Kidney tubule cell (primary cell): ENCODE measurements at regions not wholly inside any gene's neighbourhood (a gene's known extent, or its start where the extent isn't known, plus 50 kb on each side); places are given as distances from the start of the nearest gene placed in this dataset.
"Not testable (repeated sequence)": the region's sequence is repeated elsewhere in the genome, so short reads cannot be mapped to it uniquely, and the experiment has no call there.

Source experiments
- DNase-seq: peaks from one replicate; pipeline ENCODE4 v3.0.0-alpha.2; 2018; ENCODE audit warnings: low spot score

- peak; percentile 88 for DNase-seq
These were observed 67.1 kb upstream of the KPNA3 start for GRCh38 chr13:49859560-49859959.

DNA sequence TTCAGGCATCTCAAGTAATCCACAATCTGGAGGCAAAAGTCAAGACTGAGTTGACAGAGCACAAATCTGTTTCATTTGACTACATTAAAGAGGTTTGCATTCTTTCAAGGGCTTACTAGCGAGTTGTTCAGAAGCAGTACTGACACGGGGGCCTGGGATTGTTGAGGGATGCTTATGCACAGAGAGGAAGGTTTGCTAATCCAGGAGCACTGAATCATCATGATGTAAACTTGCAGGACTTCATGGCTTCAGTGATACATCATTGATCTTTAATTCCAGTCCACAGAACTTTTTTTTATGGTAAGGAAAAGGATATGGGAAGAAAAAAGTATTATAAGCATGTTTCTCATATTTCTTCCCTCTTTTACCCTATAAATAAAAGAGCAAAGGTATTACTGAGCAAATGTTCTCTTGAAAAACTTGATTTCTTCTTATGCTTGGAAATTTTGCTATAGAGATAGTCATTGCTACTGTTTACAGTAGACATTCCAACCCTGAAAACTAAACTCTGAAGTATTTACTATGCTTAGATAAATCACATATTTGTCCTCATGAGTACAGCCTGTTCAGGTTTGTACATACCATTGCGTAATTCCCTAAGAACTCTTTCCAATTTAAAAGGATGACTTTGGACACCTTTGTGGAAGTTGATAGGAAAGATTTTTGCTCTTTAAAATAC lies 65.8 kb upstream of the KPNA3 start:
- peak; percentile 75 for DNase-seq

DNA sequence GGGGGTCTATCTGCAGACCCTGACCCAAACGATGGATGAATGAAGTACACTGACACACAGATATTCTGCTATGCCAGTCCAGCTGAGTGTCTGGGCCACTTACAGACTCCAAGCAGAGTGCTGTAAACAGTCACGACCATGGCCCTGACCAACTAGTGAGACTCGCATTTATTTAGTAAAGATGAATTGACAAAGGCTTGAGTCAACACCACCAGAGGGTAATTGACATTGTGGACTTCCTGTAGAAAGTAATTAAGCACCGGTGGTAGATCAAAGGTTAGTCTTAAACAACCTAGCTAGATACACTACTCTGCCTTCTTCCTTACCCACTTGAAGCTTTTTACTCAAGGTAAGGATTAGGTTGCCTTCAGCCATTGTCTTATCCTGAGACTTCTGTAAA lies 63.4 kb upstream of the KPNA3 start:
- DNase-seq: no peak

DNA sequence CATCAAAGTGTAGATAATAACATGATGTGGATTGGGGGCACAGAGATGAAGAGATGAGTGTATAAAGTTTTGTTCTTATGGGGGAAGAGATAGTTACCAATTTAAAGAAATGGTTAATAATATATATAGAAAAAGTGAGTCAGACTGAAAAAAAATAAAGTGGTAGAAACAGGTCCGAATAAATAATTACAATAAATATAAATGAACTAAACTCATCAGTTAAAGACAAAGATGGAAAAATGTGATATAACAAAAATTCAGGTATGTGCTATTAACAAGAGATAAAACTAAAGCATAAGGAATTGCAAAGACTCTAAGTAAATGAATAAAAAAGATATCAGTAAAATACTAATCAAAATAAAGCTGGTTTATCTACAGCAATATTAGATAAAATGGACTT lies 61.1 kb upstream of the KPNA3 start:
- no peak for DNase-seq

DNA sequence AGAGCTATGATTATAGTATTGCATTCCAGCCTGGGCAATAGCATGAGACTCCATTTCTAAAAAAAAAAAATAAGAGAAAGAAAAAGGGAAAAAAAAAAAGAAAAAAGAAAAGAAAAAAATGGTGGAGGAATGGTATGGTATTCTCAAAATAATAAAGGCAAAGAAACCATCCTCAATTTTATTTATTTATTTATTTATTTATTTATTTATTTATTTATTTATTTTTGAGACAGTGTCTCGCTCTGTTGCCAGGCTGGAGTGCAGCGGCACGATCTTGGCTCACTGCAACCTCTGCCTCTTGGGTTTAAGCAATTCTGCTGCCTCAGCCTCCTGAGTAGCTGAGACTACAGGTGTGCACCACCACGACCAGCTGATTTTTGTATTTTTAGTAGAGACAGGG lies 60.0 kb upstream of the KPNA3 start:
- DNase-seq: not testable (repeated sequence)

DNA sequence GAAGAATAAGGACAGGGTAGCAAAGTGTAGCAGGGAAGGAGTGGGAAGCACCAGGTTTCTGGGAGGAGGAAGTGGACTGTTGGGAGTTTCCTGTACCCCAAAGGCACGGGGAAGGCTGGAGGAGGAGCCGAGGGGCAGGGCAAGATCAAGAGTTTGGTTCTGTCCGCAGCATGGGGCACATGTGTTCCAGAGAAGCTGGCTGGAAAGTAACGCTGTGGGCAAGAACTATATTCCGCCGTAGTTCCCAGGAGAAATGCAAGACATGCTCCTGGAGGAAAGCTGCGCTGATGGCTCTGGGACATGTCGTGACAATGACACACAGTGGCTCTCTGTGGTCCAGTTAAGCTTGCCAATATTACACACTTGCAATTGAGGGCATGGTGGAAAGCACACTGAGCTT lies 51.7 kb upstream of the KPNA3 start:
- DNase-seq: no peak
